Left renal pelvis (tissue), 4 donors: ENCODE measurements at regions not wholly inside any gene's neighbourhood (a gene's known extent, or its start where the extent isn't known, plus 50 kb on each side); places are given as distances from the start of the nearest gene placed in this dataset.

Source experiments
- DNase-seq, 4 donors: peaks; one replicate each; pipeline ENCODE4 v3.0.0-alpha.2; 2013; ENCODE audit warnings: low read depth in 4 of 4, low spot score in 3 of 4

DNA sequence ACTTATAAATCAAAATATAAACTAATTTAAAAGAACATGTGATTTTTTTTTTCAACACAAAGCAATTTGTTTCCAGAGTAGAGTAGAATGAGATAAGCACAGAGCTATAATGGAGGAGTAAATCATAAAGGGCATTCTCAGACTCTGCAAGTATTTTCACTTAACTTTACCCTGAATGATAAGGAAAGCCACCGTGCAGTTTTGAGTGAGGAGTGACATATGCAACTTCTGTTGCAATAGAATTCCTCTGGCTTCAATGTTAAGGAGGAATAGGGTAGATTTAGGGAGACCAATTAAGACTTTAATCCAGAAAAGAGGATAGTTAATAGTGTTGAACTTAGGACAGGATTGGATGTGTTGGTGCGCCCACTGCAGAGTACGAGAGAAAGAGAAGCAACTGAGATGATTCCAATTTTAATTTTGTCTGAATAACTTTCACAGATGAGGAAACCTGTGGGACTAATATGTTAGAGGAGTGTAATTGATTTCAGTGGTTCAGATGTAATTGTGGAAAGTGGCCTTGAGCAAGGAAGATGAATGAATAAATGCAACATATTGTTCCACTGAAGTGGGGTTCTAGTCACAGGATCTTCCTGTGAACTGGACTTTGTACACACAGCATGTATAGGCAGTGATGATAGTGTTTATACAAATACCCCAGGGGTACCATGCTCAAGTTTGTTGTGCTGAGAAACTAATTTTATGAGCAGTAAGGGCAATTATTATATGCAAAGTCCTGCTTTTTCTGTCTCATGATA is 255.5 kb upstream of the ANO3 start:
- no peak for DNase-seq

DNA sequence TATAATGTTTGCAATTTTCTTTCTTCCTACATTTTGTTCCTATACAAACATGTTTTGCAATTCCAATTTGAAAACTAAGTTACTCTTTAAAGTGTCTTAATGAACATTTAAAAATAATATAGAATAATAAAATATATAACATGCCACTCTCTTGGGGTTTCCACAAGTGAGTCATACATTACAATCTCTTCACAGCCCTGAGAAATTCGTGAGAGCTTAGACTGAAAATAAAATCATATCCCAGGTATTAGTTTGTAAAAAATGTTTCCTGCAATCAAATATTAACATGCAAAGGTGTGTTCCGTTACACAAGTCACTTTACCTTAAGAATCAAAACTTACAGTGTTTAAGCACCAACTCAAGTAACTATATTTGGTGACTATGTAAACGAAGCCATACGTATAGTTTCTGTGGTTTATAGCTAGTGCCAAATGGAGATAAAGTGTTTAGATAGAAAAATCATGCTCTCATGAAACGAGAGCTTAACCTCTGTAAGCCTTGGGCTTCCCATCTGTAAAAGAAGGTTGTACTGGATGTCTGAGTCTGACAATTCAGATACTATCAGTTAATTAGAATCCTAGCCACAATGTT is 253.6 kb upstream of the ANO3 start:
- no peak for DNase-seq

DNA sequence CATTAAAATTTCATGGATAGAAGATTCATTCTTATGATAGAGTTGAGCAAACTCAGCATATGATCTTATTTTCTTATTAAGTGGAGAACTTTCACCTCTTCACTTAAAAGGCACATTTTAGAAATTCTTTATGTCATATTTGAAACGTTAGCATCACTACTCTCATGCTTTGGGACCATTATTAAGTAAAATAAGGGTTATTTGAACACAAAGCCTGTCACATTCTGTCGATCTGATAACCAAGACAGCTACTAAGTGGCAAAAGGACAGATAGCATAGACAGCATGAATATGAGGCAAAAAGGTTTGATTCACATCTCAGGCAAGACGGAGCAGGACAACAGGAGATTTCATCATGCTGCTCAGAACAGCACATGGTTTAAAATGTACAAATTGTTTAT is 247.6 kb upstream of the ANO3 start:
- DNase-seq, result no peak

GRCh38 chr11:26086028-26086427 is 245.9 kb upstream of the ANO3 start:
- no peak for DNase-seq

- DNase-seq, result no peak
Observed at GRCh38 chr11:26087120-26087935, 244.6 kb upstream of the ANO3 start.

- no peak for DNase-seq
Observed at GRCh38 chr11:26088391-26088790, 243.5 kb upstream of the ANO3 start.

DNA sequence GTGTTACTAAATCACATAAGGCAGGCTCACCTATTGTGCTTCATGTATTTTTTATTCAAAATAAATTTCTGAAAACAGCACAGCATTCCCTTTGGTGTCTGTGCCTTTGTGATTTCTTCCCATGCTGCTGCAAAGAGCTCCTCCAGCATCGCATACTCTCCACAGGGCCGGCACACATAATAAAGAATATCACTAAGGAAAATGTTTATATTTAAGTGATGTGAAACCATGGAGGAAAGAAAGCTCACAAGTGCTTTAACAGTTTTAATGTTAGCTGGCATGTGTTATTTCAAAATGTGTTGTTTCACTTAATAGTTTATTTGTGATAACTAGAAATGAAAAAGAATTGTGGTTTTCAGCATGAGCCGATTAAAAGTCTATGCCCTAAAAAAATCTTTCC is 241.3 kb upstream of the ANO3 start:
- DNase-seq, result no peak

DNA sequence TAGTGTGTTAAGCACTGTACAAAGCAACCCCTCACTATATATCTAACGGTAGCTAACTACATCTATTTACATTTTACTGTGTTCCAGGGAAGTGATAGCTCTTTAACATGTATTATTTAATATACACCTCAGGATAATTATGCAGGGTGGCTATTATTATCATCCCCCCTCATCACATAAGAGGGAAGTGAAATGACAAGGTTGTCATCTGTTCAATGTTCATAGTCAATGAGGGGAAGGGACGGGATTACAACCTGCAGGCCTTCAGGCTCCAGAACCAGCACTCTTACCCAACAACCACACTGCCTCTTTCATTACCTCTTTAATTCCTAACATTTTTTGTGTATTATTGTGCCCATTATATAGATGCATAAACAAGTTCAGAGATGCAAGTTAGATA is 238.7 kb upstream of the ANO3 start:
- no peak for DNase-seq

DNA sequence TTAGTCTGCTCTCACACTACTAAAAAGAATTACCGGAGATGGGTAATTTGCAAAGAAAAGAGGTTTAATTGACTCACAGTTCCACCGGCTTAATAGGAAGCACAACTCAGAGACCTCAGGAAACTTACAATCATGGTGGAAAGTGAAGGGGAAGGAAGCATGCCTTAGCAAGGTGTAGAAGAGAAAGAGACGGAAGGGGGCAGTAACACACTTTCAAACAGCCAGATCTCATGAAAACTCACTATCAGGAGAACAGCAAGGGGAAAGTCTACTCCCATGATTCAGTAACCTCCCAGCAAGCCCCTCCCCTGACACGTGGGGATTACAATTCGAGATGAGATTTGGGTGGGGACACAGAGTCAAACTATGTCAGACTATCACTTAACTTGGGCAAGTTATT is 236.6 kb upstream of the ANO3 start:
- DNase-seq, result no peak

DNA sequence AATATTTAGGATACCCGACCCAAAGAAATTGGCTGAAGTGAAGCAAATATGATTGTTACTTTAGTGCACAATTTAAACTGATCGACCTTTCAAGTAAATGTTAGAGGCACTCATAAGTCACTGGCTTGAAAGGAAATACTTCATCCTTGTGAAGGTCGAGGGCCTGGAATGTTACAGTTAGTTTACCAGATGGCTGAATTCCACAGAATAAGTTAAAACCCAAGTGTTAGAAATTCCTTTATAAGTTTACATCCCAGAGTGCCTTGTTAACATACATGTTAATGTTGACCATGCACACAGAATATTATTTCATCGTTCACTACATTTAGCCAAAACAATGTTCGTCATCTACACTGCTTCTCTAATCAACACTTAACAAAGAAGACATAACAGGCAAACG is 235.5 kb upstream of the ANO3 start:
- peak in 1 of 4 donors; percentile 19 for DNase-seq

- no peak for DNase-seq
Observed at GRCh38 chr11:26102325-26102724, 229.6 kb upstream of the ANO3 start.

DNA sequence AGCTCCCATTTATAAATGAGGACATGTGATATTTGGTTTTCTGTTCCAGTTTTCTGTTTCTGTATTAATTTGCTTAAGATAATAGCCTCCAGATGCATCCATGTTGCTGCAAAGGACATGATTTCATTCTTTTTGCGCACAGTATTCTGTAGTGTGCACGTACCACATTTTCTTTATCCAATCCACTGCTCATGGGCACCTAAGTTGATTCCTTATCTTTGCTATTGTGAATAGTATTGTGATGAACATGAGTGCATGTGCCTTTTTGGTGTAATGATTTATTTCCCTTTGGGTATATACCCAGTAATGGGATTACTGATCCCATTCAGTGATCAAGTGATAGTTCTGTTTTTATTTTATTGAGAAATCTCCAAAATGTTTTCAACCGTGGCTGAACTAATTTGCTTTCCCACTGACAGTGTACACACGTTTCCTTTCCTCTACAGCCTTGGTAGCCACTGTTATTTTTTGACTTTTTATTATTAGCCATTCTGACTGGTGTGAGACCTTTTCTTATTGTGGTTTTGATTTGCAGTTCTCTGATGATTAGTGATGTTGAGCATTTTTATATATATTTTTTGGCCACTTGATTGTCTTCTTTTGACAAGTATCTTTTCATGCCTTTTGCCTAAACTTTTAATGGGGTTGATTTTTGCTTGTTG is 226.0 kb upstream of the ANO3 start:
- no peak for DNase-seq

DNA sequence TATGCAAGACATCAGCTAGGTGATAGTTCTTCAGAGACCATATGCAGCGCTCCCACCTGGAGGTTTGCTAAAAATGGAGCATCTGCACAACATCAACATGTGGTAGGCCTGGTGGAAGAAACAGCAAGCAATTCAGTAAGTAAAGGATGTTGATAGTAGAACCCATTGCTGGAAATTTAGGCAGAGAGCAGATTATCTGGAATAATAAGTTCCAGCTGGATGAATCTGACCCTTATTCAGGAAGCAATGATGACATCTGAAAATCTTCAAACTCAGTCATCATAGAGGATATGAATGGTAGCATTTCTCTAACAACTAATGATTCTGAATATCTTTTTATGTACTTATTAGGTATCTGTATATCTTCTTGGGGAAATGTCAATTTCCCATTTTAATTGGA is 225.2 kb upstream of the ANO3 start:
- DNase-seq, result no peak

GRCh38 chr11:26109658-26110368 is 222.1 kb upstream of the ANO3 start:
- no peak for DNase-seq

DNA sequence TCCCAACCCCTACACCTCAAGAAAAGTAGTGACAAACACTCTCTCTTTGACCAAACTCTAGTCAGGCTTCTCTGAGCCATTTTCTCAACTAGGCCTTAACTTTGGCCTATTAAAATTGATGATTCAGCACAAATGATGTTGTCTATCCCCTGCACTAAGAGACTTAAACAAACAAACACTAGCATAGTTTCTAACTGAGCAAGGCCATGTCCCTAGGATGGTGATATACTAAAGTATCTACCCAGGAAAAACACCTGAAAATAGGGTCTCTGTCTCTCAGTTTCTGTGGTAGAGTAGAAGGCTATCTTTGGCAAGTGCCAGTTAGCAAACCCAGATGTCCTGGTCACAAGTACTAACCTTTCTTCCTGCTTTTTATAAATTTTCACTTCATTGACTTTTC is 219.7 kb upstream of the ANO3 start:
- no peak for DNase-seq

- DNase-seq, result no peak
Observed at GRCh38 chr11:26121466-26121865, 210.5 kb upstream of the ANO3 start.

DNA sequence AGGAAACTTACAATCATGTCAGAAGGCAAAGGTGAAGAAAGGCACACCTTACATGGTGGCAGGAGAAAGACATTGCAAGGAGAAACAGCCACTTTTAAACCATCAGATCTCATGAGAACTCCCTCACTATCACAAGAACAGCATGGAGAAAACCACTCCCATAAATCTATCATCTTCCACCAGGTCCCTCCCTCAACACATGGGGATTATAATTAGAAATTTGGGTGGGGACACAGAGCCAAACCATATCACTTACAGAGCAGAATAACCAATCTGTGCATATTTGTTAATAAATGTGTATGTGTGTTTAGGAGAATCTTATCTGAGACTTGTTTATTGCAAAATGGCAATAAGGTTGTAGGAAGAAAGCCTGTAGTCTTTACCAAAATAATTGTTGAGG is 205.2 kb upstream of the ANO3 start:
- no peak for DNase-seq

GRCh38 chr11:26127336-26127735 is 204.6 kb upstream of the ANO3 start:
- no peak for DNase-seq

- DNase-seq, result no peak
Observed at GRCh38 chr11:26131406-26131805, 200.5 kb upstream of the ANO3 start.

DNA sequence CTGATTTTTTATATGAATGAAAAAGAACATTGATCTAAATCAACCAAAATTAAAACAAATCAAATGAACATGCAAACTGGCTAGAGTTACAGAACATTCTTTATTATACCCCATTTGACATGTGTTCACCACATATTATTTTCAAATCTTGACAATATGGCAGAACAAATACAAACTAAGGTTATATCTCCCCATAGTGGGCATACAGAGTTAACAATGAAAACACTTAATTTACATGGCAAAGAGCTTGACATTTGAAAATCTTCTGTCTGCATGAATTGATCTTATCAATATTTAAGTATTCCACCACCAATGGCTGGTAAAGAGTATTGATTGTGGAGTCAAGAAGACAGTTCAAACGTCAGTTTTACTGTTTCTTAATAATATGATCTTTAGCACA is 197.9 kb upstream of the ANO3 start:
- no peak for DNase-seq
